ENCODE measurements at regions not wholly inside any gene's neighbourhood (a gene's known extent, or its start where the extent isn't known, plus 50 kb on each side); places are given as distances from the start of the nearest gene placed in this dataset.

GRCh38 chr1:95370691-95371562 lies 136.9 kb downstream of the RWDD3 start:
- TF ChIP-seq FOXJ3 (CRISPR knock-in tag; IDR thresholded peaks at IDR 0.05) (no peak), RXRA (IDR thresholded peaks at IDR 0.05; ENCODE audit: borderline replicate concordance, low read depth) (no peak), NFIC (IDR thresholded peaks at IDR 0.05; ENCODE audit: borderline replicate concordance) (no peak), MXI1 (IDR thresholded peaks at IDR 0.05; ENCODE audit: low read depth, low read length) (no peak), YY1 (IDR thresholded peaks at IDR 0.05; ENCODE audit: low read depth) (no peak), USF1 (IDR thresholded peaks at IDR 0.05; ENCODE audit: borderline replicate concordance, low read depth) (no peak), SIN3A (IDR thresholded peaks at IDR 0.05; ENCODE audit: borderline replicate concordance, low read depth, low read length) (no peak), TEAD4 (IDR thresholded peaks at IDR 0.05; ENCODE audit: borderline replicate concordance, insufficient read depth) (no peak), RFX5 (IDR thresholded peaks at IDR 0.05; ENCODE audit: low read length) (no peak), MAX (IDR thresholded peaks at IDR 0.05; ENCODE audit: low read depth) (no peak), TAF1 (IDR thresholded peaks at IDR 0.05; ENCODE audit: borderline replicate concordance, low read depth, low read length) (no peak), EP300 (IDR thresholded peaks at IDR 0.05; ENCODE audit: borderline replicate concordance in 1 of 2, low read depth in 1 of 2, low read length in 1 of 2) (no peak), ZBTB33 (IDR thresholded peaks at IDR 0.05; ENCODE audit: borderline replicate concordance, low read depth) (no peak), PBX3 (IDR thresholded peaks at IDR 0.05) (no peak), USF2 (IDR thresholded peaks at IDR 0.05; ENCODE audit: borderline replicate concordance, low read depth, low read length) (no peak), POLR2AphosphoS5 (IDR thresholded peaks at IDR 0.05; ENCODE audit: low read depth, low read length) (no peak), REST (IDR thresholded peaks at IDR 0.05; ENCODE audit: low read depth, low read length) (no peak), GABPA (IDR thresholded peaks at IDR 0.05; ENCODE audit: low read depth) (no peak)
- Histone ChIP-seq H2AFZ (ENCODE audit: low read depth) (no peak overlapping the region), H3K9me3 (no peaks in the 10 kb centered on the region), H3K9ac (no peak overlapping the region), H3K27me3 (ENCODE audit: insufficient read depth) (no peaks in the 10 kb centered on the region), H3K4me2 (no peak overlapping the region), H3K36me3 (replicated peaks in 1 of 2; ENCODE audit: control insufficient read depth in 1 of 2, insufficient read depth in 2 of 2, low read length in 1 of 2) (no peaks in the 10 kb centered on the region), H3K27ac (ENCODE audit: low read depth in 2 of 2, low read length in 1 of 2) (no peak overlapping the region), H3K79me2 (ENCODE audit: insufficient read depth) (no peaks in the 10 kb centered on the region), H4K20me1 (ENCODE audit: insufficient read depth) (no peaks in the 10 kb centered on the region), H3K9me2 (no peaks in the 10 kb centered on the region), H3F3A (replicated peaks; ENCODE audit: insufficient read depth) (no peaks in the 10 kb centered on the region), H3K4me1 (ENCODE audit: control insufficient read depth in 1 of 2, insufficient read depth in 2 of 2, low read depth in 1 of 2, low read length in 1 of 2) (no peaks in the 10 kb centered on the region; a peak in 1 of 4 replicates), H3K4me3 (ENCODE audit: low read depth in 2 of 2, low read length in 1 of 2) (no peak overlapping the region)
- WGBS (ENCODE audit: low lambda C conversion rate) = 45% methylated on average over 13 of the region's 13 CpGs
- ChIA-PET POLR2A (interaction anchor here (0.6 to 0.7 kb wide), 2 partner anchors 11 to 248 kb away, joined by 3 read pairs; no protein-coding TSS in a partner anchor), CTCF (interaction anchor here (0.8 to 2.1 kb wide), 3 partner anchors 10 to 62 kb away, joined by 3 to 5 read pairs (median 3); no protein-coding TSS in a partner anchor)
- DNase-seq = no peak

Measured in SK-N-SH (cell line).